ENCODE measurements at regions not wholly inside any gene's neighbourhood (a gene's known extent, or its start where the extent isn't known, plus 50 kb on each side); places are given as distances from the start of the nearest gene placed in this dataset.
"Not testable (repeated sequence)": the region's sequence is repeated elsewhere in the genome, so short reads cannot be mapped to it uniquely, and the experiment has no call there.

DNA sequence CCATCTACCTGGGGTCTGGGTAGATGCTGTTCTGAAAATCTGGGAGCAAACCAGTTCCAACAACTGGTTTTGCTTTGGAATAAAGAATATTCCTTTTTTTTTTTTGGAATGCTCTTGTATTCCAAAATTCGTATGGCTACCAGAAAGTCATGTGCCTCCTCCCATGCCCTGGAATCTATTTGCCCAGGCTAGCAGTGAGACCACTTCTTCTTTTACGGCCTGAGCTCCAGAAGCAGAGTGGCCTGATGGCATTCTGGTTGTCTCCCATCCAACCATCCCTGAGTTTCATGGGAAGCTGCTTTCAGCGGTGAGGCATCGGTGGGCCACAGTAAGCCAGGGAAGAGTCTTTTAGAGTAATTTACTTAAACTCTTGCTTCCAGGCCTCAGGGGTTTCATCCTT is 113.4 kb upstream of the RAB4A start:
- no peak for DNase-seq

DNA sequence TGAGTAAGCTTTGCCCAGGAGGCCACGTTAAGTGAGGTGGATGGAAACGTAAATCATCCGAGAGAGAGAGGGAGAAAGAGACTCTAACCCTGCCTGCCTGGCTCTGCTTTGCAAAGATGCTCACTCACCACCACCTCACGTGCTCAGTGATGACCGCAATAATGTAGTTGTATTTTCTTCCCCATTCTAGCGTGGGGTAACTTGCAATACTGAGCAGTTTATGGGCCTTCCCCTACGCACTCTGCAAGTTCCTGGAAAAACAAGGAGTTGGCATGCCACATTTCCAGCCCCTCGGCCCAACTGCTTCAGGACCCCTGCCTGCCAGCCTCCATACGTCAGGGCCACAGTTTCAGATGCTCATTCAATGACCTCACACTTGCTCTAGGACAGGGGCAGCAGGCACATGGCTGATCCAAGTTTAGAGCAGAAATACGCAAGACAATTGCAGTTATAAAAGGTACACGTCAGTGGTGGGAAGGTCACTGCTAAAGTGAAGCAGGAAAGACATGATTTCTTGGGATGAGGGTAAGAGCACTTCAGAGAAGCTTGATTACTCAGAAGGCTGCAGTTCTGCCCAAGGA is 112.5 kb upstream of the RAB4A start:
- no peak for DNase-seq

GRCh38 chr1:229158927-229159326 is 112.0 kb upstream of the RAB4A start:
- no peak for DNase-seq

DNA sequence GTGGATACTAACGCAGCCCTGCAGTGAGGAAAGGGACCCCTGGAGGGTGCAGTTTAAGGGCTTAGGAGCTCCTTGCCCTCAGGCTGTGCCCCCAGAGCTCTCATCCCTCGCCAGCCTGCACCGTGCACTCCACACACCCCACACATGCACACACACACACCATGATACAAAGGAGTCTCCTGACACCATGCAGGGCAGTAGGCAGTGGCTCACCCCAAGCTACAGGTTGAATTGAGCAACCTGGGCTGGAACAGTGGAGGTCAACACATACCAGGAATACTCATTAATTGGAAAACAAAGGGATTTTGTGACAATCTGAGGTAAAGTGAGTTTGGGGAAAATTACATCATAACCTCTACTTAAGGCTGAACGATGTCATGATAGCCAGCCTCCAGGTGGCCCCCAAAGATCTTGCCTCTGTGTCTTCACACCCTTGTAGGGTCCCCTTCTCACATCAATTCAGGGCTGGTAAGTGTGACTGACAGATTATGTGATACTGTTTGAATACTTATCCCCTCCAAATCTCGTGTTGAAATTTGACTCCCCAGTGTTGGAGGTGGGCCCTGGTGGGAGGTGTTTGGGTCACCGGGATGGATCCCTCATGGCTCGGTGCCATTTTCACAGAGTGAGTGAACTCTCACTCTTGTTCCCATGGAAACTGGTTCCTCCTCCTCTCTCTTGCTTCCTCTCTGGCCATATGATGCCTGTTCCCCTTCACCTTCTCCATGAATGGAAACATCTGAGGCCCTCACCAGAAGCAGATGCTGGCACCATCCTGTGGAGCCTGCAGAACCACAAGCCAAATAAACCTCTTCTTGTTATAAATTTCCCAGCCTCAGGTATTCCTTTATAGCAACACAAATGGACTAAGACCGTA is 111.0 kb upstream of the RAB4A start:
- DNase-seq, result no peak

DNA sequence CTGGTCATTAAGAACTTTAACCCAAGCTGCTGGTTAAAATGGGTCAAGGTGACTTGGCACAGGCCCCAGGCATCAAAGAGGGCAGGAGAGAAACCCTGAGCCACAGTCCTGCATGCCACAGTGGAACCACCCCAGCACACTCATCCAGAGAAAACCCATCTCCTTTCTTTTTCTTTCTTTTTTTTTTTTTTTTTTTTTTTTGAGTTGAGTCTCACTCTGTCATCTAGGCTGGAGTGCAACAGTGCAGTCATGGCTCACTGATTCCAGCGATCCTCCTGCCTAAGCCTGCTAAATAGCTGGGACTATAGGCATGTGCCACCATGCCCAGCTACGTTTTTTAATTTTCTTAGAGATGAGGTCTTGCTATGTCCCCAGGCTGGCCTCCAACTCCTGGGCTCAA is 109.2 kb upstream of the RAB4A start:
- no peak for DNase-seq

DNA sequence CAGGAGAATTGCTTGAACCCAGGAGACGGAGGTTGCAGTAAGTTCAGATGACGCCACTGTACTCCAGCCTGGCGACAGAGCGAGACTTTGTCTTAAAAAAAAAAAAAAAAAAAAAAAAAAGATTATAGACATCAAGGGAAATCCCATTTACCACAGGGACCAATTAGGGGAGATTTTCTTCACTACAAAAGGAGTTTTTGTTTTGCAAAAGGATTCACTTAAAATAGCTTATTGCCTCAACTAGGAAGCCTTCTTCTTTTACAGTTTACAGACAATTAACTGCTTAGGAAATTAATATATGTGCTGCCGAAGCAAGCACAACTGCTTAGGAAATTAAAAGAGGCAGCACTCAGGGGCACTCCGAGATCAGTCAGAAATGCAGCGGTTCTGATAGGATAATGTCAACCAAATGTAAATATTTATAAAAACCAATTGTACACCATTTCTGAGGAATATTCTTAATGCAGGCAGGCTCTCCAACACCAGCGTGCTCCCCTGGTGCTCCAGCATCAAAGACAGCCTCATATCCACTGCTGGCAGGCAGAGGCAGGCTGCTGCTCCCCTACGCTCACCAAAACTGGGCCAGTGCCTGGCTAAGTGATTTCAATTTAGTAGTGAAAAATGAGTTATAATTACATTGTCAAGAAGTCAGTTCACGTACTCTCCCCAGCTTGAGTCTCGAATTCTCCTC is 107.9 kb upstream of the RAB4A start:
- no peak for DNase-seq

GRCh38 chr1:229164348-229164747 is 106.6 kb upstream of the RAB4A start:
- no peak for DNase-seq

DNA sequence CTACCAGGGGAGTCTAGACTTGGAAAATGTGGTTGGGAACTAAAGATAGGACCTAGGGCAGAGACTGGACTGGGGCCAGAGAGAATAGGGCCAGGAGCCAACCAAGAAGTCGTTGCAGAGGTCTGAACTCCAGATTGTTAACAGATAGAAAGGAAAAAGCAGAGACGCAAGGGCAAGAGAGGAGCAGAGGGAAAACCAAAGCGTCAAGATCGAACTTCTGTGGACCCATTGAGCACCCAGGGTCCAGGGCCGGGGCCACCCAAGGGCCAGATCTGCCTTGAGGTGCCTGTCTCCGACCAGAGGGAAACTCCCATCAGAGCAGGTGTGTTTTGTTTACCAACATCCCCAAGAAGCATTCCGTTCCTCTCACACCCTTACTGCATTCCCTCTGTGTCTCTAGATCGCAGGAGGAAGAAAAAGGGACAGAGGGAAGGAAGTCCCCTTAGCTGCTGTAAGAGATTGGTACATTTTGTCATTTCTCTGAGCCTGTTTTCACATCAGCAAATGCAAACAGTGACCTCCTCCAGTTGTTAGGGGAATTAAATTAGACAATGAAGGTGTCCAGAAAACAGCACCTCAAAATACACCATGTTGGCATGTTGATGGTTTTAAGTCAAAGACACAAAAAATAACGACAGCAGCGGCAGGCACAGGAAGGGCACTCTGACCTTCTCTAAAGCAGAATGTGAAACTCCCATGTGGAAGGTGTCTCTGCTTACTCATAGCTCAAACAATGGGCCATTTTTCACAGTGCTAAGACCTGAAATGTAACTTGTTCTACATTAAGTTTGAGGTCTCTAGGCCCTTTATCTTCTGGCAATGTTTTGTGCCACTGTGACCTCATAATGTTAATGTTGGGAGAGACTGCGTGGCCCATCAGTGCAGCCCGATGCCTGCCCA is 105.8 kb upstream of the RAB4A start:
- no peak for DNase-seq

- DNase-seq, result no peak
Measured at GRCh38 chr1:229167318-229167717, 103.6 kb upstream of the RAB4A start.

GRCh38 chr1:229169399-229169798 is 101.5 kb upstream of the RAB4A start:
- DNase-seq, result no peak

- no peak for DNase-seq
Measured at GRCh38 chr1:229170274-229170673, 100.6 kb upstream of the RAB4A start.

GRCh38 chr1:229170778-229171505 is 100.0 kb upstream of the RAB4A start:
- DNase-seq, result no peak

DNA sequence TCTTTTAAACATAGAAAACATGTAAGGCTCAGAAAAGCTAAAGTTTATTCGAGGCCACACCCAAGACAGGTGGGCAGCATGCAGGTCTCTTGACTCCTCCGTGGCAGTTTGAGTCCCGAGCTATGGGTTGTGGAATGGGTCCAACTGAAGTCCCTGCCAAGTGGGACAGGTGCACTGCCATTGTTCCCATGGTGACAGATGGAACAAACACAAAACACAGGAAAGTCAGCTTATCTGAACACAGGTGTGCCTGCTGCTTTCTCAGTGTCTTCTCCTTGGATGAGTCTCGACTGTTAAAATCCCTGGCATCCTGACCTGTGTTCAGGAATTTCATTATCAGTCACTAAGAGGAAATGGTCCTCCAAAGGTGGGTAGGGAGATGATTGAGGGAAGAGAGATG is 99.0 kb upstream of the RAB4A start:
- no peak for DNase-seq

GRCh38 chr1:229173491-229174476 is 97.1 kb upstream of the RAB4A start:
- DNase-seq, result not testable (repeated sequence)

GRCh38 chr1:229175297-229175696 is 95.6 kb upstream of the RAB4A start:
- not testable (repeated sequence) for DNase-seq

- DNase-seq, result not testable (repeated sequence)
Measured at GRCh38 chr1:229176457-229176856, 94.5 kb upstream of the RAB4A start.

DNA sequence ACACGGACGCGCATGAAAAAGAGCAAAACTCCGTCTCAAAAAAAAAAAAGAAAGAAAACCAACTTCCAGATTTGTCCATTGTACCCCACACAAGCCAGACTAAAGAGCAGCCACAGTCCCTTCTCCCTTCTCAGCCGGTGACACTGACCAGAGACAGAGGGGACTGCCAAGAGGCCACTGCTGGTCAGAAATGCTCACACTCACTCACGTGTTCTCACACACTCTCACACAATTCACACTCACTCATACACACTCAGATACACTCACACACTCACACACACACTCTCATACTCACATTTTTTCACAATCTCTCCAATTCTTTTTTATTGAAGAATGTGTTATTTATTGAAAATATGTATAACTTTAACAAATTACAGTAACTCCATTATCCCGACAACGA is 90.8 kb upstream of the RAB4A start:
- no peak for DNase-seq

- no peak for DNase-seq
Measured at GRCh38 chr1:229181419-229181818, 89.5 kb upstream of the RAB4A start.

DNA sequence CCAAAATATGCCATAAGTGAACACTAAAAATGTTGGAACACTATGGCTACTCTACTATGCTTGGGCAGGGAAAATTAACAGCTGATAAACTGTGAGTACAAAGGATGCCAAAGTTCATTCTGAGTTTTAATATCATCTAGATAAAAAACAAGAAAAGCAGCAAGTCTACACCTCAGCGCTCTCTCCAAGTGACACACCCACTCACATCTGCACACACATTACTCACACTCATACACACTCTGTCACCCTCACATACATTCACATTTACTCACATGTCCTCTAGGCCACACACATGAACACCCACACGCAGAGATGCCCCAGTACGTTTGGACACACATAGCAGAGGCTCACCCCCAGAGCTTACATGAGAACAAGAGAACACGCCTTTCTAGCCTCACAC is 87.3 kb upstream of the RAB4A start:
- DNase-seq, result no peak

DNA sequence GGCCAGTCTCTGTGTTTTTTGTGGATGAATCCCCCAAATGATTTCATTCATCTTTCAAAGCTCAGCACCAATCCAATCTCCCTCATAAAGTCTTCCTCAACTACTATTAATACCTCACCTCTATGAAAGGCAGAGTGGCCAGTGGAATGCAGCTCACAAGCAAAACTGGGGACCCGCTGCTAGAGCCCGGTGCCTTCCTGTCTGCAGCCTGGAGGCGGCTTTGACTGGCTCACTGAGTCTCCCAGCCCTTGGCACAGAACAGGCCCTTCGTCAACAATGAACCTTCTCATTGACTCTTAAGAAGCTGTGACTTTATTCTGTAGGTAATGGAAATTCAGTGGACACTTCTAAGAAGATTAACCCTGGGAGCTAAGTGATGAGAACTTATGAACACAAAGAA is 86.8 kb upstream of the RAB4A start:
- DNase-seq, result no peak

All from skin of body (tissue), 1 donor.